ENCODE measurements at regions not wholly inside any gene's neighbourhood (a gene's known extent, or its start where the extent isn't known, plus 50 kb on each side); places are given as distances from the start of the nearest gene placed in this dataset.

- Histone ChIP-seq H2BK5ac (ENCODE audit: low read depth, low read length) (no peak overlapping the region), H3K18ac (ENCODE audit: extremely low read depth, low read length) (no peak overlapping the region), H2AK5ac (ENCODE audit: low read depth, low read length) (no peak overlapping the region), H3K14ac (ENCODE audit: insufficient read length) (no peak overlapping the region), H4K20me1 (replicated peaks in 1 of 2; ENCODE audit: control insufficient read depth in 1 of 2, insufficient read depth in 2 of 2, low read length in 2 of 2) (no peaks in the 10 kb centered on the region), H2BK15ac (ENCODE audit: low read length) (no peak overlapping the region), H3K27me3 (replicated peaks in 1 of 4; ENCODE audit: control insufficient read depth in 3 of 4, extremely low read depth in 1 of 4, insufficient read depth in 3 of 4, low read length in 3 of 4) (no peaks in the 10 kb centered on the region), H4K91ac (replicated peaks; ENCODE audit: insufficient read length, low read length) (no peak overlapping the region), H3K36me3 (ENCODE audit: control insufficient read depth in 2 of 4, insufficient read depth in 4 of 4, low read length in 3 of 4) (no peaks in the 10 kb centered on the region), H4K8ac (ENCODE audit: extremely low read depth, insufficient read depth, low read length) (no peak overlapping the region), H3K56ac (replicated peaks; ENCODE audit: insufficient read length, low read depth, low read length) (no peak overlapping the region), H2BK120ac (replicated peaks; ENCODE audit: low read depth, low read length) (no peak overlapping the region), H2AFZ (ENCODE audit: low read length) (no peak overlapping the region), H3K79me1 (ENCODE audit: low read depth, low read length) (no peaks in the 10 kb centered on the region), H3K23ac (ENCODE audit: insufficient read length) (no peak overlapping the region), H3K4me2 (ENCODE audit: insufficient read depth in 1 of 2, low read depth in 2 of 2, low read length in 2 of 2) (no peak overlapping the region), H3K79me2 (ENCODE audit: control insufficient read depth in 1 of 2, insufficient read depth in 2 of 2, low read length in 2 of 2) (no peaks in the 10 kb centered on the region), H3K4me3 (ENCODE audit: extremely low read depth in 1 of 4, insufficient read depth in 2 of 4, low read depth in 3 of 4, low read length in 4 of 4) (no peak overlapping the region), H3K9me3 (ENCODE audit: insufficient read depth in 2 of 2, low read depth in 1 of 2, low read length in 1 of 2) (no peaks in the 10 kb centered on the region), H3K23me2 (ENCODE audit: low read depth, low read length) (no peaks in the 10 kb centered on the region), H2BK12ac (ENCODE audit: low read depth, low read length) (no peak overlapping the region), H3K27ac (ENCODE audit: low read depth, low read length) (no peak overlapping the region), H3K9ac (replicated peaks in 1 of 4; ENCODE audit: extremely low read depth in 1 of 4, low read depth in 3 of 4, low read length in 3 of 4) (no peak overlapping the region), H3K4ac (replicated peaks; ENCODE audit: insufficient read length, low read depth, low read length) (no peak overlapping the region), H2BK20ac (ENCODE audit: low read length) (no peak overlapping the region), H4K5ac (ENCODE audit: insufficient read length, low read depth, low read length) (no peak overlapping the region), H3K4me1 (replicated peaks in 1 of 4; ENCODE audit: control insufficient read depth in 3 of 4, insufficient read depth in 4 of 4, low read length in 3 of 4) (no peaks in the 10 kb centered on the region)
- POLR2A ChIA-PET (ENCODE audit: partially characterized antibody): no interaction called here
- no peak for DNase-seq (ENCODE audit: low read depth in 1 of 2, low spot score in 2 of 2)
- FAIRE-seq: no peak
- CTCF ChIA-PET (ENCODE audit: partially characterized antibody): interaction anchor here (0.7 kb wide), 1 partner anchor 14 kb away, joined by 3 read pairs; no protein-coding TSS in a partner anchor
- WGBS, 2 experiments (ENCODE audit: extremely low coverage in 1 of 2, insufficient coverage in 1 of 2, insufficient read length in 1 of 2, insufficient replicate concordance in 2 of 2, low coverage in 1 of 2, low lambda C conversion rate in 2 of 2, missing lambda C conversion rate in 1 of 2): 90% methylated on average over 1 of the region's 1 CpG; no CpG with 5 or more reads in 1 of the 2 experiments
- TF ChIP-seq SP2 (IDR thresholded peaks at IDR 0.05; ENCODE audit: low read length): no peak
- no peak for TF ChIP-seq RFX5 (IDR thresholded peaks at IDR 0.05; ENCODE audit: borderline replicate concordance, low read depth, low read length)
Observed at GRCh38 chr3:28824316-28824715, 456.6 kb upstream of the RBMS3 start.

All from H1 (cell line).